ENCODE measurements at regions not wholly inside any gene's neighbourhood (a gene's known extent, or its start where the extent isn't known, plus 50 kb on each side); places are given as distances from the start of the nearest gene placed in this dataset.
A peak's percentile ranks its signal among the peaks of the same experiment; 100 is the strongest.
"Not testable (repeated sequence)": the region's sequence is repeated elsewhere in the genome, so short reads cannot be mapped to it uniquely, and the experiment has no call there.

DNA sequence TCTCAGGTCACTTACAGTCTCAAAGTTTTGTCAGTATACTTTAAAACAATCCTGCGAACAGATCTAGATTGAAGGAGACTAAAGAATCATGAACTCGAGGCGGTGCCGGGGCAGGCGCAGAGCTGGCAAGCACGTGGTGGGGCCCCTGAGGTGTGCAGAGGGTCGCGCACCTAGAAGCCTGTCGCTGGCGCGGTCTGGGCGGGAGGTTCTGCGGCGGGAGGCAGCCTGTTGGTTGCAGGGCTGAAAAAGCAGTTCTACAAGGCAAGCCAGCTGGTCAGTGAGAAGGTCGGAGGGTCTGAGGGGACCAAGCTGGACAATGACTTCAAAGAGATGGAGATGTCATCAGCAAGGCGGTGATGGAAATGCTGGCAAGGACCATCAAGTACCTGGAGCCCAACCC, 147.0 kb downstream of the GOSR1 start:
- FAIRE-seq = not testable (repeated sequence)

DNA sequence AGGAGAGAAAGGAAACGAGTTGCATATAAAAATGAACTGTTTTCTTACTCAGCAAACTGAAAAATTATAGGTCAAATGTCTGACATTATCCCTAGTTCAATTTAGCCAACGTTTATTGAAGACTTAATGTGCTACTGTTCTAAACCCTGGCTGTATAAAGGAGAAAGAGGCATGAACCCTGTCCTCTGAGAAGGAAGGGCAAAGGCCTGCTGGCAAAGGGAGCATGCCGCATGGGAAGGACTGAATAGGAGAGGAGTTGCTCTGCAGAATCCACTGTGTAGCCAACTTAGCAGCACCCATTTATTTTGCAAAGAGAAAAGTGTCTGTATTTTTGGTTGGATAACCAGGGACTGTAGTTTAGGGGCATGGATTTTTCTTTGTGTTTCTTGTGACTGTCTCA, 132.5 kb downstream of the GOSR1 start:
- not testable (repeated sequence) for FAIRE-seq

DNA sequence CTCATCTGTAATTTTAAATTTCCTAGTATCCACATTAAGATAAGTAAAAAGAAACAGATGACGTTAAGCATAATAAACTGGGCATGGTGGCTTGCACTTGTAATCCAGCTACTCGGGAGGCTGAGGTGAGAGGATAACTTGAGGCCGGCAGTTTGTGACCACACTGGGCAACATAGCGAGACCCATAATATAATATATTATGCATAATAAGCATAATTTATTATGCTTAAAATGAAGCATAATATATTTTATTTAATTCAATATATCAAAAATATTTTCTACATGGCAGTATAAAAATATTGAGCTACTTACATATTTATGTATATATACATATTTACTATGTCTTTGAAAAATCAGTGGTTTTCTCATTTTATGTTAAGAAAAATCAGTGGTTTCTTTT, 128.3 kb downstream of the GOSR1 start:
- FAIRE-seq = no peak

DNA sequence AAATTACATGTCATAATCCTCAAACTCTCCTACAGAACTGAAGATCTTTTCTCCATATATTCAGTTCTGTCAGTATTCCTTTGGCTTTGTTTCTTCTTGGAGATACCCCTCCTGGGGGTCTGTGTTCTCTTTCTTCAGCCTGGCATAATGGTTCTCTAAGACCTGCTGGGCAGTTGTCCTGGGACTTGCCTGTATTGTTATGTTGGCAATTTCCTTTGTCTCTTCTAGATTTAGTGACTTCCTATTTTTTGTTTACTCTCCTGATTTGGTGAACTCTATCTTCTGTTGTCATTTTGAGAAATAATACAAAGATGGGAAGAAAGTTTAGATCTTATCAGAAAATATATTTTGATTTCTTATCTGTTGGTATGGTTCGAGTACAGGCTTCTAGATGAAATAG, 127.8 kb downstream of the GOSR1 start:
- no peak for FAIRE-seq

DNA sequence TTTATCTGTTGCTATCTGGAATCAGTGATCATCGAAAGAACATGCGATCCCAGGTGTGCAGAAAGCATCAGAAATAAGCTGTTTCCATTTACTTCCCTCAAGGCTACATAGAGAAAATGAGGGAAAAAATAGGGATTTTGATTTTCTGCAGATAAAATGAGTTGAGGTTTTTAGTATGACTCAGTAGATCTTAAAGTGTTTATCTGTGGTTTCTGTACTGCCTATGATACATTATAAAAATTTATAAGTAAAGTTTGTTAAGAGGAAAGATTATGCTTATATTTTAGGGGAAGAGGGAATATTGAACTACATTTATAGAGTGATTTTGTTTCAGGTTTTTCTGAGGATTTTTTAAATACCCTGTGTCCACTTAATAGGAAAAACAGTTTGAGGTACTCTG, 125.2 kb downstream of the GOSR1 start:
- peak; percentile 9 for FAIRE-seq

DNA sequence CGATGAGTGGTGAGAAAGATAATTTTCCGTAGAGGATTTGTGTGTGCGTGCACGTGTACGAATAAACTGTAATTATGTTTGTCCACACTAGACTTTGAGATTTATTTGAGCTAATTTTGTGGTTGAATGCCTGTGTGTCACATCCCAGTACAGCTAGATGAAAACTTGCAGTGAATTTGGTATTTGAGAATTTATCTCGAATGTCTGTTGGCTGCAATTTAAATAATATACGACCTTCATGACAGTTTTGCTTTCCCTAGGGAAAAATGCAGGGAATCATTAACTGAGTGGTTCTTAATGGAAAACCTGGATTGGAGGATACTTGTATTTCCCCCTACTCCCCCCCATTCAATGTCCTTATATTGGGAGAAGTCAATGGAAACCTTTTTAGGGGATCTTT, 124.8 kb downstream of the GOSR1 start:
- not testable (repeated sequence) for FAIRE-seq

DNA sequence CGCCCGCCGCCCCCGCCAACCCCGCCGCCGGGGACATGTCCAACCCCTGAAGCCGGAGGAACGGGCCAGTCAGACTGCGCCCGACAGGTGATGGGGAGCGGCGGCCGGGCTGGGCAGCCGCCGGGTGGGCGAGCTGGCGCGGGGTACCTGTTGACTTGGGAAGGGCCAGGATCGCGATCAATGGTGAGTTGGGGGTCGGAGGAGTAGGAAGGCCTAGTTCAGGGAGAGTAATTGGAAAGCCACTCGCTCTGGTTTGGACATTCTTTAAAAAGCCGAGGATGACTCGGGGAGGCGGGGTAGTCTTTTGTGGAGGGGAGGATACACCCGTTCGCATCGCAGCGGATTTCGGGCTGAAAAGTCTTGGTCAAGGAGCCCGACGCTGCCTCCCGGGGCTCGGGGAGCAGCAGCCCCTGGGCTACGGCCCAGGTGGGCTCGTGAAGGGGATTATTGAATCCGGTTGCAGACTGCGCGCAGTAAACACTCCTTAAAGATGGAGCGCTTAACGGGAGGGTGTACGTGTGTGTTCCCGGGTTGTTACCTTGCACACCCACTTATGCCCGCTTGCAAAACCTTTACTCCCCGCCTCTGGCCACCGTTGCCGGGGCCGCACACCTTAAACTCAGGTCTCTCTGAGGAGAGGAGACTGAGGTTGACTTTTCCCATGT, 123.8 kb downstream of the GOSR1 start:
- FAIRE-seq = no peak

DNA sequence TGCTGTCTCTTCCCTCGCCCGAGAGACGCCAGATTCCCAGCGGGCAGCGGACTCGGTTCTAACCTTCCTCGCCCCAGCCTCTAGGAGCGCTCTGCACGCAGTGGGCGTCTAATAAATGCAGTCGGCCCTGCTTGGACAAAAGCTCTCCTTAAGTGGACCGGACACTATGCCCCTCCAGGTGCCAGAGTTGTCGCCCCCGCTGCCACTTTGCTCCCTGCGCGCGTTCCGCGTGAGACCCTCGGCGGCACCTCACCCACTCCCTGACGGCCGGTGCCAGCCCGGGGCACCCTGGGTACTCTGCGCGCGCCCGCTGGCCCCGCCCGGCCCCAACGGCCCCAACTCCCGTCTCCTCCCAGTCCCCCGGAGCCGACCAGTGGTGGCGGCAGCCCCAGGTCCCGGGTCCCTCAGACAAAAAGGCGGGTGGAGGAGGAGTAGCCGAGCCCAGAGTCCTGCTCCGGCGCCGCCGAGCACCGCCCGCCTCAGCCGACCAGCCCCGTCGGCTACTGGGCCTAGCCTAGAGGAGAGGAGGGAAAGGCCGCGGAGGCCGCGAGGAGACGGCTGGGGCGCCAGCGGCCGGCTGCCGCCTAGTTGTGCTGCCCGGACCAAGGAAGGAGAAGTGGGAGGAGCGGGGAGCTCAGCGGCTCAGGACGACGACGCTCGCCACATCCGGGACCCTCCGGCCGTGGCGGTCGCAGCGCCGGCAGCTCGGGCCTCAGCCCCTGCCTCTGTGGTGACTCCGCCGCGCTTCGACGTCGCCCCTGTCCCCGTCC, 123.0 kb downstream of the GOSR1 start:
- FAIRE-seq = no peak

DNA sequence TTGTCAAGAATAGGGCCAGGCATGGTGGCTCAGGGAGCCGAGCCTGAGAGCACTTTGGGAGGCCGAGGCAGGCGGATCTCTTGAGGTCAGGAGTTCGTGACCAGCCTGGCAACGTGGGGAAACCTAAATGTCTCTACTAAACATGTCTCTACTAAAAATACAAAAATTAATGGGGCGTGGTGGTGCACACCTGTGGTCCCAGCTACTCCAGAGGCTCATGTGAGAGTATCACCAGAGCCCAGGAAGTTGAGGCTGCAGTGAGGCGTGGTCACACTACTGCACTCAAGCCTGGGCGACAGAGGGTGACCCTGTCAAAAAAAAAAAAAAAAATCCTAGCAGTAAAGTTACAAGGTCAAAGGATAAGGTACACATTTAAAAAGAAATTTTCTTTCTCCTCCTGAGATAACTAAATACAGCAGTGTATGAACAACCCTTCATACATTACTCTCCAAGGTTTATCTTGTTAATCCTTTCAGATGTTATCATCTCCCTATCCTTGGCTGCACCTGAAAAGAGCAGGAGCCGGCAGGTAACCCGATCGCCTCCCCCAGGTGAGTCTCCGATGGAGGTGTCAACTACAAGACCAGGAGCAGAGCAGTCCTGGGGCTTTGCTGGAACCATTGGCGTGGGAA, 122.3 kb downstream of the GOSR1 start:
- no peak for FAIRE-seq

DNA sequence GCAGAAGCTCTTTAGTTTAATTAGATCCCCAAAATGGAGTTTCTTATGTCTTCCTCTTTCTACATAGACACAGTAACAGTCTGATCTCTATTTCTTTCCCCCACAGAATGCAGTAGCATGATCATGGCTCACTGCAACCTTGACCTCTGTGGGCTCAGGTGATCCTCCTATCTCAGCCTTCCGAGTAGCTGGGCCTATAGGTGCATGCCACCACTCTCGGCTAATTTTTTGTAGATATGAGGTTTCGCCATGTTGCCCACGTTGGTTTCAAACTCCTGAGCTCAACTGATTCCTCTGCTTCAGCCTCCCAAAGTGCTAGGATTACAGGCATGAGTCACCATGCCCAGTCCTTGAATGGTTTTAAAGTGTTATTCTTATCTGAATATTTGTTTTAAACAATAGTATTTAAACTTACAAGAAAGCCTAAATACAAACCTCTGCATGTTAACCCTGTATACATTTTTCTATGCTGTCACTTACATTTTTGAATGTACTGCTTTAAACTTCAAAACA, 120.6 kb downstream of the GOSR1 start:
- no peak for FAIRE-seq

DNA sequence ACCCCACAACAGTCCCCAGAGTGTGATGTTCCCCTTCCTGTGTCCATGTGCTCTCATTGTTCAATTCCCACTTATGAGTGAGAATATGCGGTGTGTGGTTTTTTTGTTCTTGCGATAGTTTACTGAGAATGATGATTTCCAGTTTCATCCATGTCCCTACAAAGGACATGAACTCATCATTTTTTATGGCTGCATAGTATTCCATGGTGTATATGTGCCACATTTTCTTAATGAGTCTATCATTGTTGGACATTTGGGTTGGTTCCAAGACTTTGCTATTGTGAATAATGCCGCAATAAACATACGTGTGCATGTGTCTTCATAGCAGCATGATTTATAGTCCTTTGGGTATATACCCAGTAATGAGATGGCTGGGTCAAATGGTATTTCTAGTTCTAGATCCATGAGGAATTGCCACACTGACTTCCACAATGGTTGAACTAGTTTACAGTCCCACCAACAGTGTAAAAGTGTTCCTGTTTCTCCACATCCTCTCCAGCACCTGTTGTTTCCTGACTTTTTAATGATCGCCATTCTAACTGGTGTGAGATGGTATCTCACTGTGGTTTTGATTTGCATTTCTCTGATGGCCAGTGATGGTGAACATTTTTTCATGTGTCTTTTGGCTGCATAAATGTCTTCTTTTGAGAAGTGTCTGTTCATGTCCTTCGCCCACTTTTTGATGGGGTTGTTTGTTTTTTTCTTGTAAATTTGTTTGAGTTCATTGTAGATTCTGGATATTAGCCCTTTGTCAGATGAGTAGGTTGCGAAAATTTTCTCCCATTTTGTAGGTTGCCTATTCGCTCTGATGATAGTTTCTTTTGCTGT, 120.0 kb downstream of the GOSR1 start:
- not testable (repeated sequence) for FAIRE-seq

DNA sequence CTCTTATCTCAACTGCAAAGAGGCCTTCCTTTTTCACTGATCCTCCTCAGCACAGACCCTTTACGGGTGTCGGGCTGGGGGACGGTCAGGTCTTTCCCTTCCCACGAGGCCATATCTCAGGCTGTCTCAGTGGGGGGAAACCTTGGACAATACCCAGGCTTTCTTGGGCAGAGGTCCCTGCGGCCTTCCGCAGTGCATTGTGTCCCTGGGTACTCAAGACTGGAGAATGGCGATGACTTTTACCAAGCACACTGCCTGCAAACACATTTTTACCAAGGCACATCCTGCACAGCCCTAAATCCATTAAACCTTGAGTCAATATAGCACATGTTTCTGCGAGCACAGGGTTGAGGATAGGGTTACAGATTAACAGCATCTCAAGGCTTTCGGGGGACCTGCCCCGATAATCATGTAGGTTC, 117.8 kb downstream of the GOSR1 start:
- not testable (repeated sequence) for FAIRE-seq

DNA sequence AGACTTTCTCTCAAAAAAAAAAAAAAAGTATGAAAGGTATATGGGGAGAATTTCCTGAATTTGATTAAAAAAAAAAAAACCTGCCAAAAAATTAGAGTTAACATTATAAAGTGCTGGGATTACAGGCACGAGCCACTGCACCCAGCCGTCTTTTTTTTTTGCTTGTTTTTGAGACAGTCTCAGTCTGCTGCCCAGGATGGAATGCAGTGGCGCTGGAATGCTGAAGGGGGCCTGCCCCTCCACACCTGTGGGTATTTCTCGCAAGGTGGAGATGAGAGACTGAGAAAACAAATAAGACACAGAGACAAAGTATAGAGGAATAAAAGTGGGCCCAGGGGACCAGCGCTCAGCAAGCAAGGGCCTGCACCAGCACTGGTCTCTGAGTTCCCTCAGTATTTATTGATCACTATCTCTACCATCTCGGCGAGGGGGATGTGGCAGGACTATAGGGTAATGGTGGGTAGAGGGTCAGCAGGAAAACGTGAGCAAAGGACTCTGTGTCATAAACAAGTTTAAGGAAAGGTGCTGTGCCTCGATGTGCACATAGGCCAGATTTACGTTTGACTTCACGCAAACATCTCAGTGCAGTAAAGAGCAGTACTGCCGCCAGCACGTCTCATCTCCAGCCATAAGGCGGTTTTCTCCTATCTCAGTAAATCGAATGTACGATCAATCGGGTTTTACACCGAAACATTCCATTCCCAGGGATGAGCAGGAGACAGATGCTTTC, 117.2 kb downstream of the GOSR1 start:
- FAIRE-seq = no peak

DNA sequence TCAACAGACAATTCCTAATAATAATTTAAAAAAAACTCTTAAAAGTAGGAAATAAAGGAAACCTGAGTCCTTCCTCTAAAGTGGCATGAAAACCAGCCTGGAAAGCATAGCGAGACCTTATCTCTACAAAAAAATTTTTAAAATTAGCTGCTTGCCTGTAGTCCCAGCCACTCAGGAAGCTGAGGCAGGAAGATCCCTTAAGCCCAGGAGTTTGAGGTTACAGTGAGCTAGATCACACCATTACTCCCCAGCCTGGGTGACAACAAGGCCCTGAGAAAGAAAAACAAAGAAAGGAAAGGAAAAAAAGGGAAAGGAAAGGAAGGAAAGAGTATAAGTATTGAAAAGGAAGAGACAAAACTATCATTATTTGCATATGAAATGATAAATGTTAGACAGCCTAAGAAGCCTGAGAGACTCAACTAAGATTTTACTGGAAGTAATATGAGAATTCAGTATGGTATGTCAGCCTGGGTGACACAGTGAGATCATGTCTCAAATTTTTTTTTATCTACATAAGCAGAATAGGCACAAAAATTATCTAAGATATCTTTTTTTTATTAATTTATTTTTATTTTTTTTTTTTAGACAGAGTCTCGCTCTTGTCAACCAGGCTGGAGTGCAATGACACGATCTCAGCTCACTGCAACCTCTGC, 113.0 kb downstream of the GOSR1 start:
- no peak for FAIRE-seq

DNA sequence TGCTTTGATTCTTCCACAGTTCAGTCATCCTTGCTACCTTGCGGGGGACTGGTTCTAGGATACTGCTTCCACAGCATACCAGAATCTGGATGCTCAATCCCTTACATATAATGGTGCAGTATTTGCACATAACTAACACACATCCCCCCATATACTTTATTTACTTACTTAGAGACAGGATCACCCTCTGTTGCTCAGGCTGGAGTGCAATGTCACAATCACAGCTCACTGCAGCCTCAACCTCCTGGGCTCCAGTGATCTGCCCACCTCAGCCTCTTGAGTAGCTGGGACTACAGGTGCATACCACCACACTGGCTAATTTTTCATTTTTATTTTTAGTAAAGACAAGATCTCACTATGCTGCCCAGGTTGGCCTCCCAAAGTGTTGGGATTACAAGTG, 112.2 kb downstream of the GOSR1 start:
- no peak for FAIRE-seq

DNA sequence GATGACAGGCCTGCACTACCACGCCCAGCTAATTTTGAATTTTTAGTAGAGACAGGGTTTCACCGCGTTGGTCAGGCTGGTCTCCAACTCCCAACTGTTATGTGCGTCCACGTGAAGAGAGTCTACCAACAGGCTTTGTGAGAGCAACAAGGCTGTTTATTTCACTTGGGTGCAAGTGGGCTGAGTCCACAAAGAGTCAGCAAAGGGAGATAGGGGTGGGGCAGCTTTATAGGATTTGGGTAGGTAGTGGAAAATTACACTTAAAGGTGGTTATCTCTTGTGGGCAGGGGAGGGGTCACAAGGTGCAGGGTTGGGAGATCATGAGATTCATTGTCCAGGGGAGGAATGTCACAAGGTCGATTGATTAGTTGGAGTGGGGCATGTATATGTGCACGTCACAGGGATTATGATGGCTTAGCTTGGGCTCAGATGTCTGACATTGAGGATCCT, 111.6 kb downstream of the GOSR1 start:
- no peak for FAIRE-seq

DNA sequence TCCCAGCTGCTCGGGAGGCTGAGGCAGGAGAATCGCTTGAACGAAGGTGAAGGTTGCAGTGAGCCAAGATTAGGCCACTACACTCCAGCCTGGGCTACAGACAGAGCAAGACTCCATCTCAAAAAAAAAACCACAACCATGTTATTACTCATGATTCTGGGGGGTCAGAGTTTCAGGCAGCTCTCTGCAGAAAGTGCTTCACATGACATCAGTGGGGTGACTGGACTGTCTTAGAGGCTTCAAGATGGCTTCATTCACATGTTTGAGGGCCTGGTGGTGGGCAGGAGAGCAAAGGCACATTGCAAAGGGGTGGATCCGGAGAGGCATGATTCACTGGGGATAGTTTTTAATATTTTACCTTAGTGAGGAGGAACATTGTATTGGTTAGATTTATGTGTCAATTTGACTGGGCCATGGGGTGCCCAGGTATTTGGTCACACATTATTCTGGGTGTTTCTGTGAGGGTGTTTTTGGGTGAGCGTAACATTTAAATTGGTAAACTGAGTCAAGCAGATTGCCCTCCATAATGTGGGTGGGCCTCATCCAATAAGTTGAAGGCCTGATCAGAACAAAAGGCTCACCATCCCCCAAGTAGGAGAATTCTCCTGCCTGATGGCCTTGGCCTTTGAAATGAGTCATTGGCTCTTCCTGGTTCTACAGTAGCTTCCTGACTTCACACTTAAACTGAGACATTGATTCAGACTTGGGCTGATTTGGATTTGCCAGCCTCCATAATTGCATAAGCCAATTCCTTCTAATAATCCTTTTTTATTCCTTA, 109.8 kb downstream of the GOSR1 start:
- no peak for FAIRE-seq

DNA sequence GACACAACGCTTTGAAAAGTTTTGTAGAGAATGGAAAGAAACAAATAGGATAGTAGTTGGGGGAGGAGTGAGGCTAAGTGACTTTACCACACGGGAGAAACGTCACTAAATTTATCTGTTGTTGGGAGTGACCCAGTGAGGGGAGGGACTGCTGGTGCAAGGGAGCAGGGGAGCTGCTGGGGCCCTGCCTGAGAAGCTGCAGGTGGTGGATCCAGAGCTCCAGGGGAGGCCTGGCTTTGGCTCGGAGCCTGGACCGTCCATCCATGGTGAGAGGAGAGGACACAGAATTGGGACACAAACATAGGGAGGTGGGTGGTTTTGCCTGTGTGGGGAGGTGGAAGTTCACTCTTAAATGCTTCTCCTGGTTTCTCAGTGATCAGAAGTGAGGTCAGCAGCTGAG, 107.6 kb downstream of the GOSR1 start:
- no peak for FAIRE-seq

DNA sequence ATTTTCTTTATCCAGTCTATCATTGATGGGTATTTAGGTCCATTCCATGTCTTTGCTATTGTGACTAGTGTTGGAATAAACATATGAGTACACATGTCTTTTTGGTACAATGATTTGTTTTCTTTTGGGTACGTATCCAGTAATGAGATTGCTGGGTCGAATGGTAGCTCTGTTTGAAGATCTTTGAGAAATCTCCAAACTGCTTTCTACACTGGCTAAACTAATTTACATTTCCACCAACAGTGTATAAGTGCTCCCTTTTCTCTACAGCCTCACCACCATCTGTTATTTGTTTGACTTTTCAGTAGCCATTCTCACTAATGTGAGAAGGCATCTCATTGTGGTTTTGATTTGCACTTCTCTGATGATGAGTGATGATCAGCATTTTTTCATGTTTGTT, 103.7 kb downstream of the GOSR1 start:
- FAIRE-seq = no peak

DNA sequence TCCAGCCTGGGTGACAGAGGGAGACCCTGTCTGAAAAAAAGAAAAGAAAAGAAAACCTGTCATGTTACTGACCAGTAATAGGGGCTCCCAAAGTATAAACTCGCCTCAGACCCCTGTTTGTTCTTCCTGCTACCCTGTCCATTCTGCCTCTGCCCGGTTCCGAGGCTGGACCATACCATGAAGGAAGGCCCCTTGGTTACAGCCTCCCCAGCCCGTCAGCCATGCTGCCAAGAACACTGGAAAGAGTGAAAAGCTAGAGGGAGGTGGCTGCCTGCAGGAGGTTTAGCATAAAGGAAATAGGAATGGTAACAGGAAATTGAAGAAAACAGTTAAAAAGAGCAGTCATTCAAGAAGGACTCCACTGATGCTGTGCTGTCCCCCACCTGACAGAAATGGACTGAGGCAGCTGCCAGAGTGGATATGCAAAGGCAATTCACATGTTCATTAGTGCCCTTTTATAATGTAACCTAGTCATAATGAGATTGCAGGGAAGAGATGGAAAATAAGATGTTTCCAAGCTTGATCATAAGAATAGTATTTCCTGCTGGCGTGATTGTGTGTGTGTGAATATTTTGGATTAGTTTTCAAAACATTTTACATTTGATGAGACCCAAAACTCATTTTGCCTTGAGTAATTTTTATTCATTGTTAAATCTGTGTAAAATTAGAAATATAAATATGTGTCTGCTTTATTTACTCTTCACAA, 102.6 kb downstream of the GOSR1 start:
- FAIRE-seq = no peak
